GM19467 (cell line): ENCODE measurements at regions not wholly inside any gene's neighbourhood (a gene's known extent, or its start where the extent isn't known, plus 50 kb on each side); places are given as distances from the start of the nearest gene placed in this dataset.

Experiments
- ATAC-seq: cut with Tn5 transposase; IDR thresholded peaks from one replicate; pipeline ENCODE4 v1.9.1; 2021; ENCODE audit warnings: mild to moderate bottlenecking, moderate library complexity; ENCODE audit not compliant: unreplicated experiment

GRCh38 chr11:130817330-130817944 lies 98.8 kb downstream of the SNX19 start:
- no peak for ATAC-seq

GRCh38 chr11:130819625-130820024 lies 96.7 kb downstream of the SNX19 start:
- ATAC-seq = no peak
